Thymus (tissue), 11 donors: ENCODE measurements at regions not wholly inside any gene's neighbourhood (a gene's known extent, or its start where the extent isn't known, plus 50 kb on each side); places are given as distances from the start of the nearest gene placed in this dataset.

Experiments used
- DNase-seq, 9 donors: peaks; one replicate each; pipeline ENCODE4 v3.0.0-alpha.2; 2013; ENCODE audit warnings: low spot score in 9 of 9, low read depth in 6 of 9, missing footprints in 1 of 9
- H3K27ac ChIP-seq, 2 donors: one replicate each; pipeline ENCODE4 v1.5.1; 2013; ENCODE audit warnings: control low read depth in 1 of 2, low read depth in 1 of 2, low read length in 1 of 2, mild to moderate bottlenecking in 1 of 2, moderate library complexity in 1 of 2
- H3K27me3 ChIP-seq, 2 donors: one replicate each; pipeline ENCODE4 v1.5.1; 2013; ENCODE audit warnings: low read length in 1 of 2; ENCODE audit not compliant: control insufficient read depth in 2 of 2, insufficient read depth in 1 of 2
- H3K36me3 ChIP-seq, 2 donors: one replicate each; pipeline ENCODE4 v1.5.1; 2013; ENCODE audit warnings: low read length in 1 of 2, mild to moderate bottlenecking in 1 of 2, moderate library complexity in 1 of 2; ENCODE audit not compliant: control insufficient read depth in 2 of 2, insufficient read depth in 2 of 2
- H3K4me1 ChIP-seq, 2 donors: one replicate each; pipeline ENCODE4 v1.5.1; 2013; ENCODE audit warnings: low read length in 2 of 2; ENCODE audit not compliant: control insufficient read depth in 2 of 2, insufficient read depth in 2 of 2
- H3K4me3 ChIP-seq, 2 donors: one replicate each; pipeline ENCODE4 v1.5.1; 2013; ENCODE audit warnings: low read length in 2 of 2, control low read depth in 1 of 2, mild to moderate bottlenecking in 1 of 2
- H3K9me3 ChIP-seq, 2 donors: one replicate each; pipeline ENCODE4 v1.5.1; 2013; ENCODE audit warnings: low read length in 1 of 2, mild to moderate bottlenecking in 1 of 2; ENCODE audit not compliant: control insufficient read depth in 2 of 2, insufficient read depth in 1 of 2
- WGBS: extraction: QIAGEN DNeasy Blood & Tissue Kit; methylation state at CpG from one replicate; pipeline ENCODE4 v1.1.7; 2013; 5-methylcytosine and 5-hydroxymethylcytosine counted together
- donor health status: healthy.

- 54% methylated on average over 7 of the region's 7 CpGs for WGBS
- Histone ChIP-seq H3K4me1 (no peaks in the 10 kb centered on the region), H3K36me3 (no peaks in the 10 kb centered on the region), H3K9me3 (no peaks in the 10 kb centered on the region), H3K4me3 (no peak overlapping the region), H3K27ac (no peak overlapping the region), H3K27me3 (no peaks in the 10 kb centered on the region)
- no peak for DNase-seq
These were observed 87.4 kb upstream of the IGSF21 start for GRCh38 chr1:18020021-18020817.

DNA sequence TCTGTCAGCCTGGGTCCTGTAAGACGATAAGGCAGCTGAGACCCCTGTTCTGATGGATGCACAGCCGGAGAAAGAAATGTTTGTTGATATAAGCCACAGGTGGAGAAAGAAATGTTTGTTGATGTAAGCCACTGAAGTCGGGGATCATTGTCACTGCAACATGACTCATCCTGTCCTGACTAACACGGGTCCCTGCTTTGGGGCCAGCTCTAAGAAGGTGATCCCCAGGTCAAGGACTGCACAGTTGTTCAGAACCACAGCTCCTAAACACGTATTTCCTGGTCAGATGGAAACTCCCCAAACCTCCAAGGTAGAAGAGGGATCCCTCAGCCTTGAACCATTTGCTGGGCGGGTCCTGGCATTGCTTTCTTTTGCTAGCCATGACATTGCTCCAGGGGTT, 86.4 kb upstream of the IGSF21 start:
- whole genome bisulfite sequencing = 78% methylated on average over 6 of the region's 6 CpGs
- H3K27ac ChIP-seq = no peak overlapping the region
- H3K36me3 ChIP-seq = no peaks in the 10 kb centered on the region
- H3K4me3 ChIP-seq = no peak overlapping the region
- H3K4me1 ChIP-seq = no peaks in the 10 kb centered on the region
- no peaks in the 10 kb centered on the region for H3K9me3 ChIP-seq
- H3K27me3 ChIP-seq = no peaks in the 10 kb centered on the region
- no peak for DNase-seq

GRCh38 chr1:18032172-18032859, 75.3 kb upstream of the IGSF21 start:
- 65% methylated on average over 13 of the region's 13 CpGs for WGBS
- H3K9me3 ChIP-seq = no peaks in the 10 kb centered on the region
- H3K36me3 ChIP-seq = no peaks in the 10 kb centered on the region
- H3K27me3 ChIP-seq = no peaks in the 10 kb centered on the region
- DNase-seq = no peak
- no peak overlapping the region for H3K4me3 ChIP-seq
- H3K4me1 ChIP-seq = no peaks in the 10 kb centered on the region
- H3K27ac ChIP-seq = no peak overlapping the region

GRCh38 chr1:18035145-18035544, 72.5 kb upstream of the IGSF21 start:
- no peaks in the 10 kb centered on the region for H3K4me1 ChIP-seq
- no peak overlapping the region for H3K4me3 ChIP-seq
- no peaks in the 10 kb centered on the region for H3K9me3 ChIP-seq
- no peak overlapping the region for H3K27ac ChIP-seq
- 79% methylated on average over 3 of the region's 3 CpGs for WGBS
- no peaks in the 10 kb centered on the region for H3K27me3 ChIP-seq
- H3K36me3 ChIP-seq = no peaks in the 10 kb centered on the region
- no peak for DNase-seq

- Histone ChIP-seq H3K27ac (no peak overlapping the region), H3K36me3 (no peaks in the 10 kb centered on the region), H3K4me1 (no peaks in the 10 kb centered on the region), H3K27me3 (no peaks in the 10 kb centered on the region), H3K9me3 (no peaks in the 10 kb centered on the region), H3K4me3 (no peak overlapping the region)
- WGBS = 90% methylated on average over 1 of the region's 1 CpG
- no peak for DNase-seq
These were observed 69.9 kb upstream of the IGSF21 start for GRCh38 chr1:18037651-18038050.

GRCh38 chr1:18038051-18038450, 69.5 kb upstream of the IGSF21 start:
- WGBS = 91% methylated on average over 4 of the region's 4 CpGs
- DNase-seq = no peak
- H3K9me3 ChIP-seq = no peaks in the 10 kb centered on the region
- H3K4me3 ChIP-seq = no peak overlapping the region
- no peaks in the 10 kb centered on the region for H3K27me3 ChIP-seq
- H3K27ac ChIP-seq = no peak overlapping the region
- H3K4me1 ChIP-seq = no peaks in the 10 kb centered on the region
- H3K36me3 ChIP-seq = no peaks in the 10 kb centered on the region

- Histone ChIP-seq H3K27me3 (no peaks in the 10 kb centered on the region), H3K36me3 (no peaks in the 10 kb centered on the region), H3K4me1 (no peaks in the 10 kb centered on the region), H3K9me3 (no peaks in the 10 kb centered on the region), H3K27ac (no peak overlapping the region), H3K4me3 (no peak overlapping the region)
- DNase-seq = no peak
- WGBS = 93% methylated on average over 1 of the region's 1 CpG
These were observed 68.5 kb upstream of the IGSF21 start for GRCh38 chr1:18039102-18039501.

DNA sequence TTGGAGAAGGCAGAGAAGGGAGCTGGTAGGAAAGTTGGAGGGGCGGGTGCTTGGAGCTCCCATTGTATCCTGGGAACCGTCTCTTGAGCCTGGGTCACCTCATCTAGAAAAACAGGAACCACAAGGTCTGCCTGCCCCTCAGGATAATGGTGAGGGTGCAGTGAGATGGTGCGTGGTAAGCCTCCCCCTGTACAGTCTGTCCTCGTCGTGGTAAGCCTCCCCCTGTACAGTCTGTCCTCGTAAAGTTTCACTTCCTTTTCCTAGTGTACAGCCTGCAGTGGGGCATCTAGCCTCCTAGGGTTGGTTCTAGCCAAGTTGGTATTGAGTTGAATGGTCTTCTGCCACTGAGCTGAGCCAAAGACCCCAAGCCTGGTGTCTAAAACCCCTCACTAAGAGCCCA, 66.5 kb upstream of the IGSF21 start:
- Histone ChIP-seq H3K4me3 (no peak overlapping the region), H3K27ac (no peak overlapping the region), H3K9me3 (no peaks in the 10 kb centered on the region), H3K4me1 (no peaks in the 10 kb centered on the region), H3K36me3 (no peaks in the 10 kb centered on the region), H3K27me3 (no peaks in the 10 kb centered on the region)
- no peak for DNase-seq
- 19% methylated on average over 6 of the region's 6 CpGs for WGBS

DNA sequence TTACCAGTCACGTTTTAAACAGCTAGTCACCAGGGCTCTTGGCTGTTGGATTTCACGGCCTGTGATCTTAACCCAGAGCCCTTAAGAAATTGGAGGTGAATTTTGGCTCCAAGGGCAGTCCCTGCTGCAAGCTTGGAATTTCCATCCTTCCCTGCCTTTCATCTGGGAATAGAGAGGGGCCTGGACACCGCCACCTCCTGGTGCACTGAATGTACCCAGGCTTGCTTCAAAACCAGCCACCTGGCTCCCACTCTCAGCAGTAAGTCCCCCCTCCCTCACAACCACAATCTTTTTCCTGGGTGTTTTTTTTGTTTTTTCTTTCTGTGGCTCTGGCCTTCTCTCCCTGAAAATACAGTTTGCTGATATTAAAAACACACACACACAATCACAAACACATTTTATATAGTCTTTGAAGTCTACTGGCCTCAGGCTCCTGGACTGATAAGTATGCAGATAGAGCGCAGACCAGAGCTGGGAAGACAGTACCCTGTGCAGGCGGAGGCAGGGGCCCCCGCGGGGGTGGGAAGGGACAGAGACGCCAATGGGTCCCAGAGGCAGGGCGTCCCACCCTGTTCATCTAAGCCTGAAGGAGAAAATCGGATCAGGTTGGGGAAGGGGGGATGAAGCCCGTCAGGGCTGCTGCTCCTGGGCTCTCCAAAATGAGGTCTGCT, 65.8 kb upstream of the IGSF21 start:
- H3K9me3 ChIP-seq = no peaks in the 10 kb centered on the region
- H3K4me3 ChIP-seq = no peak overlapping the region
- DNase-seq = no peak
- H3K4me1 ChIP-seq = no peaks in the 10 kb centered on the region
- no peak overlapping the region for H3K27ac ChIP-seq
- no peaks in the 10 kb centered on the region for H3K36me3 ChIP-seq
- H3K27me3 ChIP-seq = no peaks in the 10 kb centered on the region
- WGBS = 77% methylated on average over 11 of the region's 11 CpGs
